Keratinocyte (primary cell): ENCODE measurements at regions not wholly inside any gene's neighbourhood (a gene's known extent, or its start where the extent isn't known, plus 50 kb on each side); places are given as distances from the start of the nearest gene placed in this dataset.

Source experiments
- DNase-seq: peaks from one replicate; pipeline ENCODE4 v3.0.0-alpha.2; 2011; ENCODE audit warnings: low read depth, missing footprints, low spot score
- FAIRE-seq: peaks from 2 replicates; lab custom pipeline; 2011; peaks lifted over from hg19 to GRCh38; lab: Jason Lieb, UNC
- H2AFZ ChIP-seq: 2 replicates; pipeline ENCODE4 v1.6.0; 2012; ENCODE audit warnings: low read length, control low read depth, inconsistent platforms; ENCODE audit not compliant: control insufficient read depth
- H3K27ac ChIP-seq: 2 replicates; pipeline ENCODE4 v1.5.1; 2011; ENCODE audit warnings: low read length; ENCODE audit not compliant: control insufficient read depth, insufficient read depth
- H3K27me3 ChIP-seq: 3 replicates; pipeline ENCODE4 v1.6.0; 2011; ENCODE audit warnings: low read length; ENCODE audit not compliant: control insufficient read depth, insufficient read depth; ENCODE audit errors: extremely low read depth
- H3K36me3 ChIP-seq, 2 experiments: 2 replicates in 1 of 2; 3 replicates in 1 of 2; pipeline ENCODE4 v1.5.1; 2011; ENCODE audit warnings: low read length in 2 of 2, mild to moderate bottlenecking in 1 of 2; ENCODE audit not compliant: control insufficient read depth in 2 of 2, insufficient read depth in 2 of 2; ENCODE audit errors: extremely low read depth in 1 of 2
- H3K4me1 ChIP-seq: 3 replicates; pipeline ENCODE4 v1.5.1; 2011; ENCODE audit warnings: low read length; ENCODE audit not compliant: control insufficient read depth, insufficient read depth; ENCODE audit errors: extremely low read depth
- H3K4me2 ChIP-seq: 3 replicates; pipeline ENCODE4 v1.6.0; 2011; ENCODE audit warnings: low read depth, low read length; ENCODE audit not compliant: control insufficient read depth, insufficient read depth; ENCODE audit errors: extremely low read depth
- H3K4me3 ChIP-seq, 3 experiments: fragments of 200-600 bp in 1 of 3; sonication (generic) in 1 of 3; 2 replicates in 2 of 3; 3 replicates in 1 of 3; pipeline ENCODE4 v1.5.1; 2011 to 2016; ENCODE audit warnings: low read length in 3 of 3, mild to moderate bottlenecking in 3 of 3, control low read depth in 2 of 3, inconsistent platforms in 1 of 3, low read depth in 1 of 3, mixed read lengths in 1 of 3, mixed run types in 1 of 3, moderate library complexity in 1 of 3; ENCODE audit not compliant: control insufficient read depth in 2 of 3, insufficient read depth in 2 of 3; ENCODE audit errors: extremely low read depth in 1 of 3
- H3K79me2 ChIP-seq: 2 replicates; pipeline ENCODE4 v1.6.0; 2012; ENCODE audit warnings: low read length; ENCODE audit not compliant: control insufficient read depth, insufficient read depth
- H3K9ac ChIP-seq: 3 replicates; pipeline ENCODE4 v1.6.0; 2011; ENCODE audit warnings: low read length; ENCODE audit not compliant: control insufficient read depth, insufficient read depth; ENCODE audit errors: extremely low read depth
- H3K9me1 ChIP-seq: 3 replicates; pipeline ENCODE4 v1.6.0; 2011; ENCODE audit warnings: low read length; ENCODE audit not compliant: control insufficient read depth, insufficient read depth; ENCODE audit errors: extremely low read depth
- H3K9me3 ChIP-seq: 2 replicates; pipeline ENCODE4 v1.5.1; 2012; ENCODE audit warnings: low read depth, low read length; ENCODE audit not compliant: control insufficient read depth
- H4K20me1 ChIP-seq: 3 replicates; pipeline ENCODE4 v1.6.0; 2011; ENCODE audit warnings: low read length; ENCODE audit not compliant: control insufficient read depth, insufficient read depth; ENCODE audit errors: extremely low read depth
- CTCF ChIP-seq, 3 experiments: IDR thresholded peaks in 1 of 3; conservative IDR thresholded peaks in 1 of 3; optimal IDR thresholded peaks in 1 of 3; 2 replicates in 2 of 3; 3 replicates in 1 of 3; pipeline versions ENCODE3 to v1.5.1; 2011; ENCODE audit warnings: low read length in 3 of 3, mild to moderate bottlenecking in 3 of 3, moderate library complexity in 2 of 3, control low read depth in 1 of 3, inconsistent platforms in 1 of 3; ENCODE audit not compliant: insufficient read depth in 2 of 3; ENCODE audit errors: extremely low read depth in 1 of 3
- EZH2 ChIP-seq: IDR thresholded peaks from one replicate; pipeline ENCODE4 v1.6.1; 2012; ENCODE audit warnings: inconsistent platforms, mild to moderate bottlenecking, low read length, moderate library complexity
- dilution Hi-C: fragments of 300-500 bp; cut with MboI; formaldehyde crosslinking; loops from one replicate; pipeline ENCODE4 v1.7.0; 2020; ENCODE audit warnings: low sequenced_read_pairs; ENCODE audit not compliant: extremely low pct_ligation_motif_present

GRCh38 chr15:93483923-93484322 is 394.9 kb upstream of the RGMA start:
- Histone ChIP-seq H3K4me1 (peaks cover 9% of the 10 kb centered on the region), H3K27me3 (no peaks in the 10 kb centered on the region), H2AFZ (no peak overlapping the region), H3K4me2 (no peak overlapping the region), H3K9me1 (no peaks in the 10 kb centered on the region), H3K79me2 (no peaks in the 10 kb centered on the region), H3K9me3 (no peaks in the 10 kb centered on the region), H4K20me1 (no peaks in the 10 kb centered on the region), H3K36me3 (no peaks in the 10 kb centered on the region), H3K4me3 (no peak overlapping the region), H3K27ac (no peak overlapping the region), H3K9ac (no peak overlapping the region)
- dilution Hi-C loops = no loop called here
- DNase-seq = no peak
- TF ChIP-seq EZH2 (no peak), CTCF (optimal IDR thresholded peaks at IDR 0.05 in 1 of 3, IDR thresholded peaks at IDR 0.05 in 1 of 3, conservative IDR thresholded peaks at IDR 0.05 in 1 of 3; ENCODE audit: extremely low read depth in 1 of 3, insufficient read depth in 2 of 3, low read length in 3 of 3) (no peak)
- FAIRE-seq = no peak

- Histone ChIP-seq H3K4me1 (peaks cover 9% of the 10 kb centered on the region), H2AFZ (no peak overlapping the region)
- dilution Hi-C loops = no loop called here
Measured at GRCh38 chr15:93482731-93483130, 393.7 kb upstream of the RGMA start.

More at GRCh38 chr15:93482731-93483130, 393.7 kb upstream of the RGMA start:
- Histone ChIP-seq H4K20me1 (no peaks in the 10 kb centered on the region), H3K4me3 (no peak overlapping the region), H3K9ac (no peak overlapping the region), H3K9me3 (no peaks in the 10 kb centered on the region), H3K27me3 (no peaks in the 10 kb centered on the region), H3K79me2 (no peaks in the 10 kb centered on the region), H3K36me3 (no peaks in the 10 kb centered on the region), H3K9me1 (no peaks in the 10 kb centered on the region), H3K4me2 (no peak overlapping the region), H3K27ac (no peak overlapping the region)
- DNase-seq (no peak), FAIRE-seq (no peak)
- TF ChIP-seq EZH2 (no peak), CTCF (optimal IDR thresholded peaks at IDR 0.05 in 1 of 3, IDR thresholded peaks at IDR 0.05 in 1 of 3, conservative IDR thresholded peaks at IDR 0.05 in 1 of 3; ENCODE audit: extremely low read depth in 1 of 3, insufficient read depth in 2 of 3, low read length in 3 of 3) (no peak)
